Thyroid gland (tissue), 4 donors: ENCODE measurements at regions not wholly inside any gene's neighbourhood (a gene's known extent, or its start where the extent isn't known, plus 50 kb on each side); places are given as distances from the start of the nearest gene placed in this dataset.

Source experiments
- DNase-seq, 2 donors: peaks; one replicate each; pipeline ENCODE4 v3.0.0-alpha.2; 2019
- H3K27ac ChIP-seq, 3 donors: fragments of 200-600 bp; sonication (generic); 1 replicate in 2 of 3; 2 replicates in 1 of 3; pipeline ENCODE4 v1.5.1; 2016 to 2019; ENCODE audit warnings: mild to moderate bottlenecking in 1 of 3, moderate library complexity in 1 of 3
- H3K27me3 ChIP-seq: fragments of 200-600 bp; sonication (generic); one replicate; pipeline ENCODE4 v1.5.1; 2019
- H3K36me3 ChIP-seq, 2 donors: fragments of 200-600 bp; sonication (generic); one replicate each; pipeline ENCODE4 v1.5.1; 2016 to 2019
- H3K4me1 ChIP-seq, 2 donors: fragments of 200-600 bp; sonication (generic); one replicate each; pipeline ENCODE4 v1.5.1; 2017 to 2019
- H3K4me3 ChIP-seq, 3 donors: fragments of 200-600 bp; sonication (generic); replicated peaks in 1 of 3; 1 replicate in 2 of 3; 2 replicates in 1 of 3; pipeline ENCODE4 v1.5.1; 2016; ENCODE audit warnings: mild to moderate bottlenecking in 1 of 3
- H3K9me3 ChIP-seq: fragments of 200-600 bp; sonication (generic); one replicate; pipeline ENCODE4 v1.5.1; 2017
- CTCF ChIP-seq, 6 experiments: fragments of 200-600 bp in 3 of 6; fragments of 450-650 bp in 3 of 6; sonication (generic) in 3 of 6; IDR thresholded peaks; one replicate each; pipeline ENCODE4 v1.5.1; 2016 to 2019; ENCODE audit warnings: antibody characterized with exemption in 6 of 6, mild to moderate bottlenecking in 2 of 6, inconsistent platforms in 1 of 6, moderate library complexity in 1 of 6
- POLR2A ChIP-seq, 2 donors: fragments of 450-650 bp; IDR thresholded peaks; one replicate each; pipeline ENCODE4 v1.6.1; 2017; ENCODE audit warnings: antibody characterized with exemption in 2 of 2, mild to moderate bottlenecking in 2 of 2, moderate library complexity in 1 of 2
- WGBS, 2 donors: methylation state at CpG; one replicate each; pipeline ENCODE4 v1.1.5; 2017; 5-methylcytosine and 5-hydroxymethylcytosine counted together
- intact Hi-C: fragments of 100-400 bp; cut with DNase I; formaldehyde crosslinking; loops from one replicate; pipeline ENCODE4 v1.15.1; 2023

DNA sequence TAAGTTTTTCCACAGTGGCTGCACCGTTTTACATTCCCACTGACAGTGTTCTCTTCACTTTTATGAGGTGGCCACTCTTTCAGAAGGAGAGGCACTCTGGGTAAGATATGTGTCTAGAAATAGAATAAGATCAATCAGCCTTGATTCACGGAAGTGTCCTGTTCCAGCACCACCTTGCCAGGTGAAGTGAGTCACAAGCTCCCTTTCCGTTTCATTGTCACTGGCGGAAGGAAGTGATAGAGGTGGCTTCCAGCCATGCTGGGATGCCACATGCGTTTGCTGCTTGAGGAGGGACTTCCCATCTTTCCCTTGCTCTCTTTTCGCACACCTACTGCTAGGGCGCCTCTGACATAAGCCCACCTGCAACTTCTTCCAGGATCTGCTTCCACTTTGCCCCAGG is 217.1 kb downstream of the PIK3R1 start:
- Histone ChIP-seq H3K36me3 (no peaks in the 10 kb centered on the region), H3K9me3 (no peaks in the 10 kb centered on the region), H3K27ac (no peak overlapping the region), H3K4me1 (peaks cover 0 to 18% of the 10 kb centered on the region in 2 donors), H3K27me3 (no peaks in the 10 kb centered on the region), H3K4me3 (no peak overlapping the region)
- WGBS, 2 donors, result 80 to 87% methylated on average over 7 of the region's 7 CpGs
- DNase-seq, result no peak
- TF ChIP-seq CTCF (IDR thresholded peaks at IDR 0.05), result no peak
- no peak for TF ChIP-seq POLR2A (IDR thresholded peaks at IDR 0.05)
- intact Hi-C loops, result no loop called here

- Histone ChIP-seq H3K27me3 (no peaks in the 10 kb centered on the region), H3K27ac (peak overlapping the region in 2 of 3 donors; percentile 37 to 59), H3K9me3 (no peaks in the 10 kb centered on the region), H3K4me1 (peaks cover 0 to 18% of the 10 kb centered on the region in 2 donors), H3K4me3 (no peak overlapping the region), H3K36me3 (no peaks in the 10 kb centered on the region)
- TF ChIP-seq CTCF (IDR thresholded peaks at IDR 0.05) (no peak), POLR2A (IDR thresholded peaks at IDR 0.05) (no peak)
- intact Hi-C loops, result no loop called here
- no peak for DNase-seq
- 91 to 96% methylated on average over 3 of the region's 3 CpGs for WGBS, 2 donors
These were observed 218.0 kb downstream of the PIK3R1 start for GRCh38 chr5:68433526-68433922.

DNA sequence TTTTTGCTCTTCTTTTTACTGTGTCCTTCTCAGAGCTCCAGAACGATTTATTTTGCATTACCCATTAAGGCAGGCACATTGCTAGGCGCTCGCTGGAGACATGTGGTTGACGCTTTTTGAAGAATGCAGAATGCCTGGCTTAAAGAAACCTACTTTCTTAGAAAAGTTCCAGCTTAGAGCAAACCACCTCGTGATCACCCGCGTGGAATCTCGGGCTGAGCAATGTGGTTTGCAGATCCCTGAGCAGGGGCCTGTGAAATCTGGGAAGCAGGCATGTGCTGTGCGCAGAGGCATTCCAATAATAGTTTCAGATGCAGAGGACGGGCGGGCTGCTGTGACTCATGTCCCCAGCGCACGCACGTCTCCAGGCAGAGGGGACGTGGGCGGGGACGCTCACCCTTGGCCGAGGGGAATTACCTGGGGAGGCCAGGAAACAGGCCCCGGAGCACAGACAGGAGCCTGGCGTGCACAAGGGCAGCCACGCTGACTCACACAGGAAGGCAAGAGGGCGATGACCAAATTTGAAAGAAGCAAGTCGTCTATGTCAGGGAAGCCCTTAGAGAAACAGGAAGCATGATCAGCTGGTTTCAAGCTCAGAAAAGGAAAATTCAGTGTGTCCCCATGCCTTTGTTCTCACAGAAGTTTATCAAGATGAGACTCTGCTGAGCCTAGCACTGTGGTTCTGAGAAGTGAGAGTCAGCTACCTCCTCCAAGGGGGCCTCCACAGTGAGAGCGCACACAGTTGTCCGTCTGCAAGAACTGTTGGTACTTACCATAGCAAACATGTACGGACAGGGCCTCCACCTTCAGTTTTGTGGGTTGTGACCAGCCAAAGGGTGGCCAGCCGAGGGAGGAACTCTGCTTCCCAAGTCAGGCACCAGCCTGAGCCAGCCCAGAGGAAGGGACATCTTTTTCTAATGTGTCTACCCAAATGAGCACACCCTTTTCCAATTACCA is 218.6 kb downstream of the PIK3R1 start:
- intact Hi-C loops, result no loop called here
- DNase-seq, result peak; percentile 33 to 42
- no peaks in the 10 kb centered on the region for H3K36me3 ChIP-seq
- H3K27me3 ChIP-seq, result no peaks in the 10 kb centered on the region
- H3K9me3 ChIP-seq, result no peaks in the 10 kb centered on the region
- peak overlapping the region in 2 of 3 donors; percentile 37 to 59 for H3K27ac ChIP-seq
- no peak for TF ChIP-seq POLR2A (IDR thresholded peaks at IDR 0.05)
- TF ChIP-seq CTCF (IDR thresholded peaks at IDR 0.05), result no peak
- no peak overlapping the region for H3K4me3 ChIP-seq
- WGBS, 2 donors, result 59 to 72% methylated on average over 27 of the region's 27 CpGs
- peaks cover 0 to 18% of the 10 kb centered on the region in 2 donors for H3K4me1 ChIP-seq

- Histone ChIP-seq H3K27me3 (no peaks in the 10 kb centered on the region), H3K27ac (no peak overlapping the region), H3K4me3 (no peak overlapping the region), H3K9me3 (no peaks in the 10 kb centered on the region), H3K4me1 (peaks cover 0 to 18% of the 10 kb centered on the region in 2 donors), H3K36me3 (no peaks in the 10 kb centered on the region)
- 82% methylated on average over 1 of the region's 1 CpG; no CpG with 5 or more reads in 1 of the 2 donors for WGBS, 2 donors
- DNase-seq, result no peak
- intact Hi-C loops, result no loop called here
- no peak for TF ChIP-seq CTCF (IDR thresholded peaks at IDR 0.05)
These were observed 220.1 kb downstream of the PIK3R1 start for GRCh38 chr5:68435611-68436010.
